Brain microvascular endothelial cell (primary cell): ENCODE measurements at regions not wholly inside any gene's neighbourhood (a gene's known extent, or its start where the extent isn't known, plus 50 kb on each side); places are given as distances from the start of the nearest gene placed in this dataset.
A peak's percentile ranks its signal among the peaks of the same experiment; 100 is the strongest.
"Not testable (repeated sequence)": the region's sequence is repeated elsewhere in the genome, so short reads cannot be mapped to it uniquely, and the experiment has no call there.

Source experiments
- DNase-seq: peaks from one replicate; pipeline ENCODE4 v3.0.0-alpha.2; 2020
- H3K27ac ChIP-seq: fragments of 250-450 bp; sonication (Bioruptor Pico); 2 replicates; pipeline ENCODE4 v1.5.1; 2020; ENCODE audit warnings: mild to moderate bottlenecking, moderate library complexity
- H3K27me3 ChIP-seq: fragments of 250-450 bp; sonication (Bioruptor Pico); replicated peaks from 2 replicates; pipeline ENCODE4 v1.5.1; 2020; ENCODE audit warnings: mild to moderate bottlenecking
- H3K36me3 ChIP-seq: fragments of 250-450 bp; sonication (Bioruptor Pico); replicated peaks from 2 replicates; pipeline ENCODE4 v1.5.1; 2020; ENCODE audit warnings: mild to moderate bottlenecking
- H3K4me3 ChIP-seq: 2 replicates; pipeline ENCODE4 v1.5.1; 2011; ENCODE audit warnings: low read depth, mild to moderate bottlenecking, control low read depth, low read length, moderate library complexity
- CTCF ChIP-seq: IDR thresholded peaks from 2 replicates; pipeline ENCODE4 v1.5.1; 2011; ENCODE audit warnings: low read depth, mild to moderate bottlenecking, moderate library complexity, low read length, control low read depth, inconsistent platforms; ENCODE audit errors: missing control alignments
- in situ Hi-C: cut with HindIII; loops from 2 replicates; pipeline ENCODE4 v1.10.0; 2017; ENCODE audit warnings: low sequenced_read_pairs, low pct_ligation_motif_present

DNA sequence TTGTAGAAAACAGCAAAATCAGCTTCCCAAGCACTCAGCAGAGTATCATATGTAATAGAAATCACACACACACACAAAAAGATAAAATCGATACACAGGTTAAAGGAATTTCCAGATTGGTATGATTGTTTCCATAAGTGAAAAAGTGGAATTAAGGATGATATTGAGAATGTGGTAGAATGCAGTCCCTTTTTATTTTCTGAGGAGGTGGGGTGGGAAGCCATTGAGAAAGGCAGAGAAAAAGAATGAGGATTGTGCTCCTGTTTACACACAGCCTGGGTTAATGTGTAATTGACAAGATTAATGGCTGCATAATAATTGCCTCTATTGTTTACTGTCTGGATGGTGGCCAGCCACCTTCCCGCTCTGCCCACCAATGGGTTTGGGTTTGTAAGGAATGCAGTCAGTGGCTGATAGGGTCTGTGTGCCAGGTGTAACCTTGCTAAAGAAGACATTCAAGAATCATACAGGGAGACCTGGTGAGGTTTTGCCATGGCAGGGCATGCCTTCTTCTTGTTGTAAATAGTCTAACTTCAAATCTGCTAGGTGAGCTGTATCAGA, 177.2 kb upstream of the MAP3K1 start:
- no peak for TF ChIP-seq CTCF
- Histone ChIP-seq H3K36me3 (no peaks in the 10 kb centered on the region), H3K4me3 (no peak overlapping the region), H3K27ac (no peak overlapping the region), H3K27me3 (no peaks in the 10 kb centered on the region)
- in situ Hi-C loops, result no loop called here
- DNase-seq, result no peak

- H3K4me3 ChIP-seq, result no peak overlapping the region
- no peaks in the 10 kb centered on the region for H3K27me3 ChIP-seq
- H3K27ac ChIP-seq, result peak overlapping the region; percentile 42
- H3K36me3 ChIP-seq, result no peaks in the 10 kb centered on the region
- in situ Hi-C loops, result no loop called here
- peak; percentile 52 for DNase-seq
- TF ChIP-seq CTCF, result no peak
Measured at GRCh38 chr5:56637321-56637920, 177.9 kb upstream of the MAP3K1 start.

GRCh38 chr5:56633950-56634349, 181.4 kb upstream of the MAP3K1 start:
- in situ Hi-C loops, result no loop called here
- no peaks in the 10 kb centered on the region for H3K36me3 ChIP-seq

GRCh38 chr5:56632939-56633338, 182.4 kb upstream of the MAP3K1 start:
- no peaks in the 10 kb centered on the region for H3K36me3 ChIP-seq
- no peak for TF ChIP-seq CTCF
- H3K27ac ChIP-seq, result no peak overlapping the region
- no peak for DNase-seq
- in situ Hi-C loops, result no loop called here
- H3K27me3 ChIP-seq, result no peaks in the 10 kb centered on the region
- no peak overlapping the region for H3K4me3 ChIP-seq

More at GRCh38 chr5:56633950-56634349, 181.4 kb upstream of the MAP3K1 start:
- Histone ChIP-seq H3K4me3 (no peak overlapping the region), H3K27me3 (no peaks in the 10 kb centered on the region), H3K27ac (no peak overlapping the region)
- TF ChIP-seq CTCF, result no peak
- DNase-seq, result no peak

DNA sequence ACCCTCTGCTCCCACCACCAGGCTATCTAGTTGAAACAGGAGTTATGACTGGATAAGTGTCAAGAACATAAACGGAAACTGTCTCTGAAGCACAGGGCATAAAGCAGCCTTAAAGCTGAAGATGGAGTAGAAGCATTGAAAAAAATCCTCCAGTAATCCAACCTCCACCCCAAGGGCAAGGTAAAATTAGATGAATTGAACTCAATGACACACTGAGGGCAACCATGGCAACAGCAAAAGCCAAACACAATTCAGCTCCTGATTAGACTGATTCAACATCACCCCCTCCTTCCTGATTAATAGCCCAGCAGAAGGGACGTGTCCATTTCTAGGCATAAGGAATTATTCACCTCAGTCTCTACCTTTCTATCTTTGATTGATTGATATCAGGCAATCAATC, 183.2 kb upstream of the MAP3K1 start:
- H3K36me3 ChIP-seq, result no peaks in the 10 kb centered on the region
- no peak for TF ChIP-seq CTCF
- no peaks in the 10 kb centered on the region for H3K27me3 ChIP-seq
- DNase-seq, result no peak
- H3K27ac ChIP-seq, result no peak overlapping the region
- in situ Hi-C loops, result no loop called here
- no peak overlapping the region for H3K4me3 ChIP-seq

- no peak overlapping the region for H3K27ac ChIP-seq
- no peaks in the 10 kb centered on the region for H3K27me3 ChIP-seq
- no peak for TF ChIP-seq CTCF
- H3K4me3 ChIP-seq, result no peak overlapping the region
- no peaks in the 10 kb centered on the region for H3K36me3 ChIP-seq
- in situ Hi-C loops, result no loop called here
- DNase-seq, result no peak
Measured at GRCh38 chr5:56631719-56632118, 183.6 kb upstream of the MAP3K1 start.

DNA sequence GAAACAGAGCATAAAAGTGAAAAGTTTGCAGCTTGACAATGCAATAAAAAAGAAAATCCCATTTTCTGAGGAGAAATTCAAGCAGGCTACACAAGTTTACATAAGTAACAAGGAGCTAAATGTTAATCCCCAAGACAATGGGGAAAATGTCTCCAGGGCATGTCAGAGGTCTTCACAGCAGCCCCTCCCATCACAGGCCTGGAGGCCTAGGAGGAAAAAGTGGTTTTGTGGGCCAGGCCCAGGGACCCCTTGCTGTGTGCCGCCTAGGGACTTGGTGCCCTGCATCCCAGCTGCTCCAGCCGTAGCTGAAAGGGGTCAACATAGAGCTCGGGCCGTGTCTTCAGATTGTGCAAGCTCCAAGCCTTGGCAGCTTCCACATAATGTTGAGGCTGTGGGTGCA, 186.7 kb upstream of the MAP3K1 start:
- H3K27me3 ChIP-seq, H3K27ac ChIP-seq, in situ Hi-C loops, DNase-seq, H3K36me3 ChIP-seq, H3K4me3 ChIP-seq: not testable (repeated sequence)
